Panc1 (cell line): ENCODE measurements at regions not wholly inside any gene's neighbourhood (a gene's known extent, or its start where the extent isn't known, plus 50 kb on each side); places are given as distances from the start of the nearest gene placed in this dataset.

ENCODE experiments used
- CTCF ChIP-seq: fragments of 450-650 bp; IDR thresholded peaks from 2 replicates; pipeline ENCODE4 v1.5.1; 2017; ENCODE audit warnings: mild to moderate bottlenecking
- POLR2AphosphoS5 ChIP-seq: IDR thresholded peaks from 2 replicates; pipeline ENCODE4 v1.6.1; 2012; ENCODE audit warnings: mild to moderate bottlenecking, low read depth, low read length, moderate library complexity
- REST ChIP-seq, 2 experiments: IDR thresholded peaks; 2 replicates each; pipeline ENCODE4 v1.6.1; 2011 to 2012; ENCODE audit warnings: low read depth in 2 of 2, control low read depth in 1 of 2, low read length in 1 of 2, mild to moderate bottlenecking in 1 of 2, moderate library complexity in 1 of 2; ENCODE audit not compliant: insufficient read depth in 1 of 2
- SIN3A ChIP-seq: IDR thresholded peaks from 2 replicates; pipeline ENCODE4 v1.6.1; 2012; ENCODE audit warnings: low read depth, mild to moderate bottlenecking, low read length, moderate library complexity, borderline replicate concordance; ENCODE audit not compliant: insufficient read depth
- TCF7L2 ChIP-seq: IDR thresholded peaks from 2 replicates; pipeline ENCODE4 v1.6.1; 2011; ENCODE audit warnings: mild to moderate bottlenecking, low read depth, low read length, inconsistent platforms

- TF ChIP-seq CTCF: no peak
- TF ChIP-seq SIN3A: no peak
- TF ChIP-seq POLR2AphosphoS5: no peak
- no peak for TF ChIP-seq TCF7L2
- TF ChIP-seq REST (IDR thresholded peaks at IDR 0.05; ENCODE audit: insufficient read depth in 1 of 2, low read depth in 2 of 2, low read length in 1 of 2): no peak
These were observed 570.4 kb upstream of the GALNTL6 start for GRCh38 chr4:171242831-171243230.
